Coronary artery (tissue), 2 donors: ENCODE measurements at regions not wholly inside any gene's neighbourhood (a gene's known extent, or its start where the extent isn't known, plus 50 kb on each side); places are given as distances from the start of the nearest gene placed in this dataset.

Source experiments
- DNase-seq: peaks from one replicate; pipeline ENCODE4 v3.0.0-alpha.2; 2017; ENCODE audit warnings: low spot score
- H3K27ac ChIP-seq, 2 donors: fragments of 200-600 bp; sonication (generic); one replicate each; pipeline ENCODE4 v1.5.1; 2016 to 2019
- H3K4me3 ChIP-seq: fragments of 200-600 bp; sonication (generic); 2 replicates; pipeline ENCODE4 v1.5.1; 2016; ENCODE audit warnings: mild to moderate bottlenecking, moderate library complexity
- TF ChIP-seq, protein P1 (sequence below): fragments of 200-600 bp; sonication (generic); IDR thresholded peaks from one replicate; pipeline ENCODE4 v1.5.1; 2019; ENCODE audit warnings: antibody characterized with exemption

DNA sequence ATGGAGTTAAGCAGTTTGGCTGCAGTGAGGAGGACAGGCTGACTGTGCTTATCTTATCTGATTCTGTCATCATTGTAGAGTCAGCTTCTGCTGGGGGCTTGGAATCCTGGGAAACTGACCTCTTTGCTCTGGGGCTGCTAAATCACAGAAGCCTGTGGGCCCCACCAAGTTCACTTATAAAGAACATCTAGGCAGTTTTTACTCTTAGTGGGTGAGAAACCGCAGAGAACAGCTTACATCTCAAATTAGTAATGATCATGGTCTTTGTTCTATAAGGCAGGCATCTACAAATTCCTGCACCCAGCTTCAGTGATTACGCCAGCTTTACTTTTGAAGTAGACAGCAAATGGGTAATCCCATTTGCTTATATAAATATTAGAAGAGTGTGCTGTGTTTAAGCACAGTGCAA, 75.7 kb downstream of the ZC3H11B start:
- TF ChIP-seq, protein P1, sequence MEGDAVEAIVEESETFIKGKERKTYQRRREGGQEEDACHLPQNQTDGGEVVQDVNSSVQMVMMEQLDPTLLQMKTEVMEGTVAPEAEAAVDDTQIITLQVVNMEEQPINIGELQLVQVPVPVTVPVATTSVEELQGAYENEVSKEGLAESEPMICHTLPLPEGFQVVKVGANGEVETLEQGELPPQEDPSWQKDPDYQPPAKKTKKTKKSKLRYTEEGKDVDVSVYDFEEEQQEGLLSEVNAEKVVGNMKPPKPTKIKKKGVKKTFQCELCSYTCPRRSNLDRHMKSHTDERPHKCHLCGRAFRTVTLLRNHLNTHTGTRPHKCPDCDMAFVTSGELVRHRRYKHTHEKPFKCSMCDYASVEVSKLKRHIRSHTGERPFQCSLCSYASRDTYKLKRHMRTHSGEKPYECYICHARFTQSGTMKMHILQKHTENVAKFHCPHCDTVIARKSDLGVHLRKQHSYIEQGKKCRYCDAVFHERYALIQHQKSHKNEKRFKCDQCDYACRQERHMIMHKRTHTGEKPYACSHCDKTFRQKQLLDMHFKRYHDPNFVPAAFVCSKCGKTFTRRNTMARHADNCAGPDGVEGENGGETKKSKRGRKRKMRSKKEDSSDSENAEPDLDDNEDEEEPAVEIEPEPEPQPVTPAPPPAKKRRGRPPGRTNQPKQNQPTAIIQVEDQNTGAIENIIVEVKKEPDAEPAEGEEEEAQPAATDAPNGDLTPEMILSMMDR, result no peak
- Histone ChIP-seq H3K27ac (no peak overlapping the region), H3K4me3 (no peak overlapping the region)
- DNase-seq, result no peak

DNA sequence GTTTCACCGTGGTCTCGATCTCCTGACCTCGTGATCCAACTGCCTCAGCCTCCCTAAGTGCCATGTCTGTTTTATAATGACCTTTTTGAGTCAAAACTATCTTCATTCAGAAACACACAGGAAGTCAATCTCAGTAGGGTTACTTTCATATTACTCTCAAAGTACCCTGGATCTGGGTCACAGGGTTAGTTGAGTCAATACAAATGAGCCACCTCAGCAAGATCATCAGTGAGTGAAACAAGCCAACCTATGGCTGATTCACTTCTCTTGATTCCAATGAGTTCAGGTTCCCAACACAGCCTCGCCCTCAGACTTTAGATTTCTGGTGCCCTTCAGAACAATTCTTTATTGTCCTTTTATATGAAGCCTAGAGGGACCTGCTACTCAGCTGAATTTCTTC, 76.9 kb downstream of the ZC3H11B start:
- DNase-seq, result no peak
- Histone ChIP-seq H3K27ac (no peak overlapping the region), H3K4me3 (no peak overlapping the region)
- TF ChIP-seq, protein P1, result no peak

DNA sequence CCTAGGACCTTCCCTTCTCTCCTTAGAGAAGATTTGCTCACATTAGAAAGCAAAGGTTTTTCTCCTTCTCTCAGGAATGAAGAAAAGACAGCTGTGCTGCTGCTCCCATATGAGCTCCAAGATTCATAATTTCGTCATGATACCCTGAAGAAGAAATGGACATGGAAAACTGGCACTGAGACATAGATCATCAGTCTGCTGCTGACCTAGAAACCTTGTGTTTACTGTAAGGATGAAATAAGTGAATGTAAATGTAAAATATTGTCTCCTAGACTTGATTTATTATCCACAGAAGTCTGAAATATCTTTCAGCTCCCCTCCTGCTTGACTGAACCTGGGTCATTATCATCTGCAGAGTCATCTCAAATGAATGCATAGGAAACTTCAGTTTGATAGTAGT, 77.9 kb downstream of the ZC3H11B start:
- no peak for DNase-seq
- Histone ChIP-seq H3K4me3 (no peak overlapping the region), H3K27ac (no peak overlapping the region)
- TF ChIP-seq, protein P1, result no peak

DNA sequence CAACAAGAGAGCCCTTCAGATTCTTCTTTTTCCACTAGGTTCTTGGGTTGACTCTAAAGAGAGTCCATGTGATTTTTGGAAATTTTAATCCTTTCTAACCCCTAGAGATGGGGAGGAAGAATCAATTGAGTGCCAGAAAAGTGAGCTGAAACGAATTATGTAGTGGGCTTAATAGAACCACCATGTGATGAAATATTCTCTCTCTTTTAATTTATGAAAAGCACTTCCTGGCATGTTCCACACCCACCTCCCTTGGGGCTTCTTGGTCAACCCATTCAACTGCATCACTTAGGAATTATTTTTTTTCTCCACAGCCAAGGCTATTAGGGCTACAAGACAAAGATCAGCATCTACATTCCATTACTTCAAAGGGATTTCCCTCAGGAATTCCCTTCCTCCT, 79.6 kb downstream of the ZC3H11B start:
- no peak for DNase-seq
- no peak overlapping the region for H3K27ac ChIP-seq
- H3K4me3 ChIP-seq, result no peak overlapping the region
- TF ChIP-seq, protein P1, result no peak

DNA sequence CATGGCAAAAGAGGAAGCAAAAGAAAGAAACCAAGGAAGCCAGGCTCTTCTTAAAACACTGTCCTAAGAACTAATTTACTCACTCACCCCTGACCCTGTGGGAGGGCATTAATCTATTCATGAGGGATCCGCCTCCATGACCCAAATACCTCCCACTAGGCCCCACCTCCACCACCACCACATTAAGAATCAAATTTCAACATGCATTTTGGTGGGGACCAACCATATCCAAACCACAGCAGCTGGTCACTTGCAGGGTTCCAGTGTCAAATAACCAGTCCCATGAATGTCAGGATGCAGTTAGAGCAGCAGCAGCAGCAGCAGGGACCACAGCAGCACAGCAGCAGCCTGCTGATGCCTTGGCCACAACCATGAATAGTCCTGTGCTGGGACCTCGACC, 83.8 kb downstream of the ZC3H11B start:
- TF ChIP-seq, protein P1, result no peak
- H3K27ac ChIP-seq, result no peak overlapping the region
- H3K4me3 ChIP-seq, result no peak overlapping the region
- DNase-seq, result no peak

DNA sequence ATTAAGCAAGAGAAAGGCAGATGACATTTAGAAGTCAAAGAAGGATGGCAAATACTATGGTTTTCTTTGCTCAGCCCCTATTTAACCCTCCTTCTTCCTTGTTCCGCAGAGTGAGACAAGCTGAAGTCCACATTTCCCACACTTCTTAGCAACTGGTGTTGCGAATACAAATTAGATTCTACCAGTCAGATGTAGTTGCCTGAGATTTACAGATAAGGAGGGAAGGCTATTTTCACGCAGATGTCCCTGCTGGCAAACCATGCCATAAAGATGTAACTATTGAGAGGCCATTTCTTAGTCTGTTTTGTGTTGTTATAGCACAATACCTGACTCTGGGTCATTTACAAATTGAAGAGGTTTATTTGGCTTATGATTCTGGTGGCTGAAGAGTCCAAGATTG, 84.3 kb downstream of the ZC3H11B start:
- H3K27ac ChIP-seq, result no peak overlapping the region
- TF ChIP-seq, protein P1, result no peak
- DNase-seq, result no peak
- no peak overlapping the region for H3K4me3 ChIP-seq

DNA sequence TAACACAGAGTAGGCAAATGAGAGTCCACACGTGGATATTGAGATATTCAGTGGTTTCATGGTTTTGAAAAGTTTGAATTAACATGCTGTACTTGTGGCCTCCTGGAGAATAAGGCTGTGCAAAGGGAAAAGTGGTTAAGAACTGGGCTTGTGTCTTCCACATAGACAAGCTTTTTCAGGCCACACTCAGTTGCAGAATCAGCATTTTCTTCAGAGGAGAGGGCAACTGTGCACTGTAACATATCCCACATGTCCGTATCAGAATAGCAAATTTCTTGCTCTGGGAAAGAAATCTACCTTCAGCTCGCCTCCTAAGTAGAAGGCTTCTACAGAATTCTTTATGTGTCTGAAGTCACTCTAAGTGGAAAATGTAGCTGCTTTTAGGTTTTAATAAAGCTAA, 84.9 kb downstream of the ZC3H11B start:
- no peak overlapping the region for H3K27ac ChIP-seq

More for the DNA sequence above, 84.9 kb downstream of the ZC3H11B start:
- no peak overlapping the region for H3K4me3 ChIP-seq
- no peak for DNase-seq
- TF ChIP-seq, protein P1, result no peak
